Activated naive CD4-positive, alpha-beta T cell (primary cell): ENCODE measurements at regions not wholly inside any gene's neighbourhood (a gene's known extent, or its start where the extent isn't known, plus 50 kb on each side); places are given as distances from the start of the nearest gene placed in this dataset.

Source experiments
- DNase-seq, 4 experiments: peaks; one replicate each; lab custom pipeline; 2025; lab: John Stamatoyannopoulos, UW

- DNase-seq: no peak
These were observed 256.1 kb upstream of the UBASH3B start for GRCh38 chr11:122399375-122399774.

GRCh38 chr11:122398851-122399250 lies 256.7 kb upstream of the UBASH3B start:
- no peak for DNase-seq

- no peak for DNase-seq
These were observed 257.4 kb upstream of the UBASH3B start for GRCh38 chr11:122398167-122398566.

- DNase-seq: no peak
These were observed 260.2 kb upstream of the UBASH3B start for GRCh38 chr11:122395282-122395681.

GRCh38 chr11:122394313-122394712 lies 261.2 kb upstream of the UBASH3B start:
- no peak for DNase-seq

GRCh38 chr11:122393209-122393860 lies 262.2 kb upstream of the UBASH3B start:
- no peak for DNase-seq

- DNase-seq: no peak
These were observed 263.0 kb upstream of the UBASH3B start for GRCh38 chr11:122392508-122392907.

GRCh38 chr11:122391049-122391448 lies 264.5 kb upstream of the UBASH3B start:
- DNase-seq: no peak

GRCh38 chr11:122383186-122383585 lies 267.2 kb upstream of the BLID start:
- no peak for DNase-seq

- DNase-seq: no peak
These were observed 259.8 kb upstream of the BLID start for GRCh38 chr11:122375687-122376399.

GRCh38 chr11:122368796-122369195 lies 252.8 kb upstream of the BLID start:
- no peak for DNase-seq

- DNase-seq: no peak
These were observed 251.8 kb upstream of the BLID start for GRCh38 chr11:122367809-122368231.

- DNase-seq: no peak
These were observed 249.8 kb upstream of the BLID start for GRCh38 chr11:122365610-122366360.

- DNase-seq: no peak
These were observed 247.3 kb upstream of the BLID start for GRCh38 chr11:122363296-122363695.

- no peak for DNase-seq
These were observed 246.4 kb upstream of the BLID start for GRCh38 chr11:122362381-122362780.

GRCh38 chr11:122360875-122361274 lies 244.9 kb upstream of the BLID start:
- DNase-seq: no peak

- DNase-seq: no peak
These were observed 243.1 kb upstream of the BLID start for GRCh38 chr11:122359081-122359571.

GRCh38 chr11:122358292-122358691 lies 242.3 kb upstream of the BLID start:
- DNase-seq: no peak

- no peak for DNase-seq
These were observed 240.0 kb upstream of the BLID start for GRCh38 chr11:122355968-122356367.

- no peak for DNase-seq
These were observed 238.1 kb upstream of the BLID start for GRCh38 chr11:122354025-122354697.

- DNase-seq: no peak
These were observed 237.5 kb upstream of the BLID start for GRCh38 chr11:122353561-122353960.
